Panc1 (cell line): ENCODE measurements at regions not wholly inside any gene's neighbourhood (a gene's known extent, or its start where the extent isn't known, plus 50 kb on each side); places are given as distances from the start of the nearest gene placed in this dataset.

Source experiments
- ATAC-seq: fragments of 200-7000 bp; cut with Tn5 transposase; 2 replicates; pipeline ENCODE4 v1.9.1; 2020; ENCODE audit warnings: mild to moderate bottlenecking, moderate library complexity
- BruUV-seq: library from RNA; stranded (reverse); fragments of 400-500 nt; replicated peaks from 2 replicates; lab custom pipeline; 2021; lab: Mats Ljungman, UMichigan
- CTCF ChIA-PET: fragments of 300-600 bp; sonication (Branson Sonifier 250); formaldehyde crosslinking; loops from one replicate; lab custom pipeline; 2022; ENCODE audit warnings: antibody characterized with exemption; lab: Charles Lee
- POLR2A ChIA-PET: fragments of 300-600 bp; sonication (Branson Sonifier 250); formaldehyde crosslinking; loops from one replicate; lab custom pipeline; 2022; ENCODE audit warnings: antibody characterized with exemption; lab: Charles Lee
- DNase-seq: peaks from one replicate; pipeline ENCODE4 v3.0.0-alpha.2; 2010; ENCODE audit warnings: low read depth, low spot score
- H3K27ac ChIP-seq: 2 replicates; pipeline ENCODE4 v1.5.1; 2011; ENCODE audit warnings: mild to moderate bottlenecking, low read length, inconsistent platforms
- H3K27me3 ChIP-seq: fragments of 200-500 bp; sonication (Bioruptor generic); 2 replicates; pipeline ENCODE4 v1.6.0; 2014; ENCODE audit warnings: low read length, inconsistent platforms; ENCODE audit not compliant: control insufficient read depth, insufficient read depth
- H3K36me3 ChIP-seq: fragments of 200-500 bp; sonication (Bioruptor generic); 2 replicates; pipeline ENCODE4 v1.5.1; 2014; ENCODE audit warnings: inconsistent platforms, mild to moderate bottlenecking, low read length, moderate library complexity; ENCODE audit not compliant: control insufficient read depth, insufficient read depth
- H3K4me1 ChIP-seq: 2 replicates; pipeline ENCODE4 v1.5.1; 2011; ENCODE audit warnings: inconsistent platforms, mild to moderate bottlenecking, low read length, moderate library complexity; ENCODE audit not compliant: control insufficient read depth, insufficient read depth
- H3K4me3 ChIP-seq, 2 experiments: 2 replicates each; pipeline ENCODE4 v1.5.1; 2011 to 2012; ENCODE audit warnings: low read depth in 2 of 2, low read length in 2 of 2, mild to moderate bottlenecking in 2 of 2, inconsistent platforms in 1 of 2, moderate library complexity in 1 of 2
- H3K9me3 ChIP-seq: fragments of 200-500 bp; sonication (Bioruptor generic); 2 replicates; pipeline ENCODE4 v1.5.1; 2014; ENCODE audit warnings: low read depth, mild to moderate bottlenecking, inconsistent platforms, low read length, moderate library complexity; ENCODE audit not compliant: control insufficient read depth, insufficient read depth
- CTCF ChIP-seq: fragments of 450-650 bp; IDR thresholded peaks from 2 replicates; pipeline ENCODE4 v1.5.1; 2017; ENCODE audit warnings: mild to moderate bottlenecking
- POLR2AphosphoS5 ChIP-seq: IDR thresholded peaks from 2 replicates; pipeline ENCODE4 v1.6.1; 2012; ENCODE audit warnings: mild to moderate bottlenecking, low read depth, low read length, moderate library complexity
- REST ChIP-seq, 2 experiments: IDR thresholded peaks; 2 replicates each; pipeline ENCODE4 v1.6.1; 2011 to 2012; ENCODE audit warnings: low read depth in 2 of 2, control low read depth in 1 of 2, low read length in 1 of 2, mild to moderate bottlenecking in 1 of 2, moderate library complexity in 1 of 2; ENCODE audit not compliant: insufficient read depth in 1 of 2
- SIN3A ChIP-seq: IDR thresholded peaks from 2 replicates; pipeline ENCODE4 v1.6.1; 2012; ENCODE audit warnings: low read depth, mild to moderate bottlenecking, low read length, moderate library complexity, borderline replicate concordance; ENCODE audit not compliant: insufficient read depth
- TCF7L2 ChIP-seq: IDR thresholded peaks from 2 replicates; pipeline ENCODE4 v1.6.1; 2011; ENCODE audit warnings: mild to moderate bottlenecking, low read depth, low read length, inconsistent platforms
- in situ Hi-C: cut with HindIII; loops from 2 replicates; pipeline ENCODE4 v1.10.0; 2016; ENCODE audit warnings: low sequenced_read_pairs, low pct_unique_long_range_greater_than_20kb
- intact Hi-C: fragments of 100-400 bp; cut with micrococcal nuclease; formaldehyde crosslinking; loops from one replicate; pipeline ENCODE4 v1.10.0; 2022; ENCODE audit not compliant: unreplicated experiment

GRCh38 chr6:54655162-54655561, 191.4 kb upstream of the FAM83B start:
- intact Hi-C loops: no loop called here
- BruUV-seq: no TSS peak
- no peaks in the 10 kb centered on the region for H3K4me1 ChIP-seq
- H3K9me3 ChIP-seq: no peaks in the 10 kb centered on the region
- ATAC-seq (no peak), DNase-seq (no peak)
- in situ Hi-C loops: no loop called here
- POLR2A ChIA-PET: no interaction called here
- H3K27ac ChIP-seq: no peak overlapping the region
- no peaks in the 10 kb centered on the region for H3K36me3 ChIP-seq
- TF ChIP-seq TCF7L2 (no peak), REST (IDR thresholded peaks at IDR 0.05; ENCODE audit: insufficient read depth in 1 of 2, low read depth in 2 of 2, low read length in 1 of 2) (no peak), POLR2AphosphoS5 (no peak), CTCF (no peak), SIN3A (no peak)
- no peaks in the 10 kb centered on the region for H3K27me3 ChIP-seq
- CTCF ChIA-PET: no interaction called here
- H3K4me3 ChIP-seq: no peak overlapping the region

GRCh38 chr6:54665278-54665677, 181.3 kb upstream of the FAM83B start:
- Histone ChIP-seq H3K27me3 (no peaks in the 10 kb centered on the region), H3K9me3 (peaks cover 12% of the 10 kb centered on the region; the same call in 1 of the 2 replicates), H3K4me3 (no peak overlapping the region), H3K36me3 (no peaks in the 10 kb centered on the region), H3K4me1 (no peaks in the 10 kb centered on the region), H3K27ac (no peak overlapping the region)
- no TSS peak for BruUV-seq
- TF ChIP-seq REST (IDR thresholded peaks at IDR 0.05; ENCODE audit: insufficient read depth in 1 of 2, low read depth in 2 of 2, low read length in 1 of 2): no peak
- no peak for TF ChIP-seq TCF7L2
- TF ChIP-seq POLR2AphosphoS5: no peak
- TF ChIP-seq CTCF: no peak
- TF ChIP-seq SIN3A: no peak
- ATAC-seq (no peak), DNase-seq (no peak)
- intact Hi-C loops: no loop called here
- CTCF ChIA-PET: no interaction called here
- POLR2A ChIA-PET: no interaction called here
- in situ Hi-C loops: no loop called here
